LNCaP clone FGC (cell line): ENCODE measurements at regions not wholly inside any gene's neighbourhood (a gene's known extent, or its start where the extent isn't known, plus 50 kb on each side); places are given as distances from the start of the nearest gene placed in this dataset.
A peak's percentile ranks its signal among the peaks of the same experiment; 100 is the strongest.
"Not testable (repeated sequence)": the region's sequence is repeated elsewhere in the genome, so short reads cannot be mapped to it uniquely, and the experiment has no call there.

Source experiments
- DNase-seq: peaks from one replicate; pipeline ENCODE4 v3.0.0-alpha.2; 2011; ENCODE audit warnings: low read depth
- H3K4me3 ChIP-seq: 2 replicates; pipeline ENCODE4 v1.5.1; 2011; ENCODE audit warnings: mild to moderate bottlenecking, low read depth, low read length, control low read depth
- CTCF ChIP-seq: IDR thresholded peaks from 2 replicates; pipeline ENCODE4 v1.5.1; 2012; ENCODE audit warnings: mild to moderate bottlenecking; ENCODE audit not compliant: control insufficient read depth, insufficient read depth; ENCODE audit errors: extremely low read depth

- no peak for TF ChIP-seq CTCF
- no peak overlapping the region for H3K4me3 ChIP-seq
- no peak for DNase-seq
Observed at GRCh38 chr22:22322792-22323191, 78.2 kb downstream of the VPREB1 start.

DNA sequence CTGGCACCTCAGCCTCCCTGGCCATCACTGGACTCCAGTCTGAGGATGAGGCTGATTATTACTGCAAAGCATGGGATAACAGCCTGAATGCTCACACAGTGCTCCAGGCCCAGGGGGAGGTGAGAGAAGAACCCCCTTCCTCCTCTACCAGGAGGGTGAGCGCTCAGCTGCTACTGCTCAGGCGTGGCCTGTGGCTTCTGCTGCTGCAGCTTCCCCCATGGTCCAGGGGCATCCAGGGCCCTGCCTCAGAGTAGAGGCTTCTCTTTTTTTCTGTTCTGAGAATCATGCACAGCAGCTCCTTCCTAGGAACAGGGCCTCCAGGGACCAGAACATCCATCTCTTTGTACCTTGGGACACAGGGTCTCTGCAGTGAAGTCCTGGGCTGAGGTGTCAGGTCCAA lies 83.1 kb downstream of the VPREB1 start:
- no peak for TF ChIP-seq CTCF
- H3K4me3 ChIP-seq = no peak overlapping the region
- no peak for DNase-seq

- H3K4me3 ChIP-seq = no peak overlapping the region
- no peak for TF ChIP-seq CTCF
- DNase-seq = no peak
Observed at GRCh38 chr22:22329792-22330191, 85.2 kb downstream of the VPREB1 start.

GRCh38 chr22:22335640-22336039 lies 91.1 kb downstream of the VPREB1 start:
- not testable (repeated sequence) for H3K4me3 ChIP-seq, DNase-seq

GRCh38 chr22:22336333-22336732 lies 91.7 kb downstream of the VPREB1 start:
- not testable (repeated sequence) for DNase-seq, H3K4me3 ChIP-seq

DNA sequence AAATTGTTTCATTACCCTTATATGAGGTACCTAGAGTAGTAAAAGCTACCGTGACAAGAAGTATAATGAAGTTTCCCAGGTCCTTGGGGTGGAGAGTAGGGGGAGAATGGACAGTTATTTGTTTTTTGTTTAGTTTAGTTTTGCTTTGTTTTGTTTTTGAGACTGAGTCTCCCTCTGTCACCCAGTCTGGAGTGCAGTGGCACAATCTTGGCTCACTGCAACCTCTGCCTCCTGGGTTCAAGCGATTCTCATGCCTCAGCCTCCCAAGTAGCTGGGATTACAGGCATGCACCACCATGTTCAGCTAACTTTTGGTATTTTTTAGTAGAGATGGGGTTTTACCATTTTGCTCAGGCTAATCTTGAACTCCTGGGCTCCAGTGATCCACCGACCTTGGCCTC lies 94.2 kb downstream of the VPREB1 start:
- not testable (repeated sequence) for DNase-seq

DNA sequence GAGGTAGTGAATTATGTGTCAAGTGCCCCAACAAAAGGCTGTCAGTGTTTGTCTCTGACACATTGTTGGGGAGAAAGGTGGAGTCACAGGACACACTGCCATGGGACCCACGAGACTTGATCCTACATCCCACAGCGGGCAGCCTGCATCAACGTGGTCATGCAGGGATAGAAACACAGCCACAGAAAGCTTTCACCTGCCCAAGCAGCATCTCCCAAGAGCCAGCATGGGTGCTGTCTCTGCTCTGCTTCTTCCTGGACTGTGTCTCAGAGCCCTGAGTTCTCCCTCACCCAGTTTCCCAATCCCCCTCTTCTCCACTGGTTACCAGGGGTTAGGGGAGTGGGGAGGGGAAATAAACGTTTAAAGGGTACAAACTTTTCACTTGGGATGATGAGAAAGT lies 97.2 kb downstream of the VPREB1 start:
- no peak for DNase-seq
- H3K4me3 ChIP-seq = no peak overlapping the region
- TF ChIP-seq CTCF = no peak

More for the DNA sequence above, 94.2 kb downstream of the VPREB1 start:
- not testable (repeated sequence) for H3K4me3 ChIP-seq

- peak; percentile 80 for TF ChIP-seq CTCF
- no peak overlapping the region for H3K4me3 ChIP-seq
- DNase-seq = peak; percentile 50
Observed at GRCh38 chr22:22342697-22343580, 98.4 kb downstream of the VPREB1 start.
